PC-3 (cell line): ENCODE measurements at regions not wholly inside any gene's neighbourhood (a gene's known extent, or its start where the extent isn't known, plus 50 kb on each side); places are given as distances from the start of the nearest gene placed in this dataset.

Experiments
- ATAC-seq: fragments of 200-7000 bp; cut with Tn5 transposase; 2 replicates; pipeline ENCODE4 v1.9.1; 2020; ENCODE audit warnings: mild to moderate bottlenecking, moderate library complexity
- BruUV-seq: library from RNA; stranded (reverse); fragments of 400-500 nt; replicated peaks from 2 replicates; lab custom pipeline; 2021; lab: Mats Ljungman, UMichigan
- CTCF ChIA-PET: fragments of 300-600 bp; sonication (Branson Sonifier 250); formaldehyde crosslinking; loops from one replicate; lab custom pipeline; 2022; ENCODE audit warnings: antibody characterized with exemption; lab: Charles Lee
- POLR2A ChIA-PET: fragments of 300-600 bp; sonication (Branson Sonifier 250); formaldehyde crosslinking; loops from one replicate; lab custom pipeline; 2022; ENCODE audit warnings: antibody characterized with exemption; ENCODE audit not compliant: unreplicated experiment; lab: Charles Lee
- DNase-seq: peaks from one replicate; pipeline ENCODE4 v3.0.0-alpha.2; 2015
- H2AFZ ChIP-seq: fragments of 300-600 bp; sonication (generic); 2 replicates; pipeline ENCODE4 v1.6.0; 2016; ENCODE audit warnings: antibody characterized with exemption, low read length
- H3F3A ChIP-seq: fragments of 300-600 bp; sonication (generic); one replicate; pipeline ENCODE4 v1.6.0; 2017; ENCODE audit warnings: antibody characterized with exemption, low read length, control low read depth, mild to moderate bottlenecking; ENCODE audit not compliant: unreplicated experiment
- H3K27ac ChIP-seq: fragments of 300-600 bp; sonication (generic); 2 replicates; pipeline ENCODE4 v1.5.1; 2016; ENCODE audit warnings: mild to moderate bottlenecking, low read length
- H3K27me3 ChIP-seq: fragments of 300-600 bp; sonication (generic); 2 replicates; pipeline ENCODE4 v1.6.1; 2016; ENCODE audit warnings: low read length, mixed read lengths
- H3K36me3 ChIP-seq: fragments of 300-600 bp; sonication (generic); 2 replicates; pipeline ENCODE4 v1.6.1; 2016; ENCODE audit warnings: low read depth, mixed run types, low read length, mixed read lengths
- H3K4me1 ChIP-seq: fragments of 300-600 bp; sonication (generic); 2 replicates; pipeline ENCODE4 v1.5.1; 2016; ENCODE audit warnings: low read length; ENCODE audit not compliant: insufficient read depth
- H3K4me2 ChIP-seq: fragments of 300-600 bp; sonication (generic); 2 replicates; pipeline ENCODE4 v1.6.0; 2016; ENCODE audit warnings: low read length
- H3K4me3 ChIP-seq: fragments of 300-600 bp; sonication (generic); 2 replicates; pipeline ENCODE4 v1.5.1; 2016; ENCODE audit warnings: mild to moderate bottlenecking, low read length, mixed read lengths
- H3K79me2 ChIP-seq: fragments of 300-600 bp; sonication (generic); 2 replicates; pipeline ENCODE4 v1.6.1; 2017; ENCODE audit warnings: low read length, mixed read lengths
- H3K9ac ChIP-seq: fragments of 300-600 bp; sonication (generic); 2 replicates; pipeline ENCODE4 v1.6.0; 2016; ENCODE audit warnings: mild to moderate bottlenecking, low read length
- H3K9me2 ChIP-seq: fragments of 300-600 bp; sonication (generic); replicated peaks from 2 replicates; pipeline ENCODE4 v1.6.1; 2016; ENCODE audit warnings: mixed run types, low read length, mixed read lengths
- H3K9me3 ChIP-seq: fragments of 300-600 bp; sonication (generic); 2 replicates; pipeline ENCODE4 v1.6.1; 2016; ENCODE audit warnings: low read length, mixed read lengths
- H4K20me1 ChIP-seq: fragments of 300-600 bp; sonication (generic); 2 replicates; pipeline ENCODE4 v1.6.1; 2016; ENCODE audit warnings: low read length, mixed read lengths
- EZH2 ChIP-seq: fragments of 300-600 bp; sonication (generic); IDR thresholded peaks from one replicate; pipeline ENCODE4 v1.6.1; 2017; ENCODE audit warnings: antibody characterized with exemption, mild to moderate bottlenecking, low read length; ENCODE audit not compliant: unreplicated experiment
- EZH2phosphoT487 ChIP-seq: fragments of 300-600 bp; sonication (generic); IDR thresholded peaks from 2 replicates; pipeline ENCODE4 v1.6.1; 2018; ENCODE audit warnings: mild to moderate bottlenecking, antibody characterized with exemption, low read length, borderline replicate concordance
- intact Hi-C: fragments of 100-400 bp; cut with micrococcal nuclease; formaldehyde crosslinking; loops from 2 replicates; pipeline ENCODE4 v1.9.0; 2023
- TF ChIP-seq, protein P1 (sequence below): fragments of 300-600 bp; sonication (generic); conservative IDR thresholded peaks from 2 replicates; pipeline ENCODE4 v1.5.1; 2017; ENCODE audit warnings: antibody characterized with exemption, low read depth, mild to moderate bottlenecking, low read length

DNA sequence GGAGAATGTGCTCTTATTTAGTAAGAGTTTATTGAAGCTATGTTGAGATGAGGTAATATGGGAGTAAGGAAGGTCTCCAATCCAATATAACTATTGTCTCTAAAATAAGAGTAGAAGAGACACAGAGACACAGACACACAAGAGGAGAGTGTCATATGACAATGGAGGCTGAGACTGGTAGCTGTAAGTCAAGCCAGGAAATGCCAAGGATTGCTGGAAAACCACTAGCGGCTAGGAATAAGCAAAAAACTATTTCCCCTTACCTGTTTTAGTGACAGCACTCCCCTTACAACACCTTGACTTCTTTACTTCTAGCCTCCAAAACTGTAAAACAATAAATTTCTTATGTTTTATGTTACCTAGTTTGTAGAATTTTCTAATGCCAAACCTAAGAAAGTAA is 1652.8 kb downstream of the LRRC4C start:
- H3K79me2 ChIP-seq, result no peaks in the 10 kb centered on the region
- ChIA-PET POLR2A (no interaction called here), CTCF (no interaction called here)
- no peaks in the 10 kb centered on the region for H3K27me3 ChIP-seq
- no peak for TF ChIP-seq EZH2
- TF ChIP-seq EZH2phosphoT487, result no peak
- no peak for DNase-seq
- H3K27ac ChIP-seq, result no peak overlapping the region
- intact Hi-C loops, result no loop called here
- no TSS peak for BruUV-seq
- no peaks in the 10 kb centered on the region for H4K20me1 ChIP-seq
- H3K9me3 ChIP-seq, result no peaks in the 10 kb centered on the region
- no peaks in the 10 kb centered on the region for H3F3A ChIP-seq
- no peak for ATAC-seq
- no peaks in the 10 kb centered on the region for H3K4me1 ChIP-seq
- H2AFZ ChIP-seq, result no peak overlapping the region
- H3K9me2 ChIP-seq, result no peaks in the 10 kb centered on the region
- no peak overlapping the region for H3K4me3 ChIP-seq
- no peak overlapping the region for H3K4me2 ChIP-seq
- no peaks in the 10 kb centered on the region for H3K36me3 ChIP-seq
- no peak overlapping the region for H3K9ac ChIP-seq

DNA sequence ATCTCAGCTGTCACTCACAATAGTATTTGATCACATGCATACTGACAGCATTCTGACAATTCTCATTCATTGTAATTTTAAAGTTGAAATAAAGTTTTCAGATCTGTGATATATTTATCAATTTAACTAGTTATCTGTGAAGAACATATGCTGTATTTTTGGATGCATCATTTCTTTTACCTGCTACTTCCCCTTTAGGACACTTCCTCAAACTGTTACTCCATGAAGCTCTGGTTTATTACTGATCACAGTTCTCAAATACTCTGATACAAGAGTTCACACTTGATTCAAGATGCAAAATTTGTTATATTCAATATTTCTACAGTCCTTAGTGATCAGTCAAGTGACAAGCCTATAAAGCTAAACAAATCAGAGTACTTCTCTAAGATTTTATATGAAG is 1655.2 kb downstream of the LRRC4C start:
- POLR2A ChIA-PET, result no interaction called here
- intact Hi-C loops, result no loop called here
- H4K20me1 ChIP-seq, result no peaks in the 10 kb centered on the region
- no peak for ATAC-seq
- H2AFZ ChIP-seq, result no peak overlapping the region
- BruUV-seq, result no TSS peak
- H3K9me2 ChIP-seq, result no peaks in the 10 kb centered on the region
- TF ChIP-seq EZH2phosphoT487 (no peak), EZH2 (no peak)
- TF ChIP-seq, protein P1, sequence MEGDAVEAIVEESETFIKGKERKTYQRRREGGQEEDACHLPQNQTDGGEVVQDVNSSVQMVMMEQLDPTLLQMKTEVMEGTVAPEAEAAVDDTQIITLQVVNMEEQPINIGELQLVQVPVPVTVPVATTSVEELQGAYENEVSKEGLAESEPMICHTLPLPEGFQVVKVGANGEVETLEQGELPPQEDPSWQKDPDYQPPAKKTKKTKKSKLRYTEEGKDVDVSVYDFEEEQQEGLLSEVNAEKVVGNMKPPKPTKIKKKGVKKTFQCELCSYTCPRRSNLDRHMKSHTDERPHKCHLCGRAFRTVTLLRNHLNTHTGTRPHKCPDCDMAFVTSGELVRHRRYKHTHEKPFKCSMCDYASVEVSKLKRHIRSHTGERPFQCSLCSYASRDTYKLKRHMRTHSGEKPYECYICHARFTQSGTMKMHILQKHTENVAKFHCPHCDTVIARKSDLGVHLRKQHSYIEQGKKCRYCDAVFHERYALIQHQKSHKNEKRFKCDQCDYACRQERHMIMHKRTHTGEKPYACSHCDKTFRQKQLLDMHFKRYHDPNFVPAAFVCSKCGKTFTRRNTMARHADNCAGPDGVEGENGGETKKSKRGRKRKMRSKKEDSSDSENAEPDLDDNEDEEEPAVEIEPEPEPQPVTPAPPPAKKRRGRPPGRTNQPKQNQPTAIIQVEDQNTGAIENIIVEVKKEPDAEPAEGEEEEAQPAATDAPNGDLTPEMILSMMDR, result no peak
- H3F3A ChIP-seq, result no peaks in the 10 kb centered on the region
- H3K4me2 ChIP-seq, result no peak overlapping the region
- no peaks in the 10 kb centered on the region for H3K9me3 ChIP-seq
- no peak for DNase-seq
- H3K79me2 ChIP-seq, result no peaks in the 10 kb centered on the region
- no peak overlapping the region for H3K27ac ChIP-seq
- H3K9ac ChIP-seq, result no peak overlapping the region
- no peaks in the 10 kb centered on the region for H3K4me1 ChIP-seq
- no peaks in the 10 kb centered on the region for H3K27me3 ChIP-seq
- no peak overlapping the region for H3K4me3 ChIP-seq
- CTCF ChIA-PET, result no interaction called here
- H3K36me3 ChIP-seq, result no peaks in the 10 kb centered on the region

DNA sequence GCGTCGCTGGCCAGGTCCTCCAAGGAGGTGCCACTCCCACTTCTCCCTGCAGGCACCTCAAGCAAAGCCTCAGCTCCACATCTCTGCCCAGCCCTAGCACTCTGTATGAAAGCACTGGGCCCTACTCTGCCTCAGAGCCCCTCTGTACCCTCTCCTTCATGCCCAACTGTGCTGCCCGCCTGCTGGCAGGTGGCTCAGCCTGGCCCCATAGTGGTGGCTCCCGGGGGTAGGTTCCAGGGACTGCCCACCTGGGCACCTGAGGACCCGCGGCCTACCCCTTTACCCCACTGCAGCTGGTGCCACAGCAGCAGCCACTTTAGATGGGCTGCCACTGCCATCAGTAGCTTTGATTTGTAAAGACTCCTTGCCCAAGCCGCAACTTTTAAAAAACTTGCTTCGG is 1672.8 kb downstream of the LRRC4C start:
- Histone ChIP-seq H3K9me2 (no peaks in the 10 kb centered on the region), H3K79me2 (no peaks in the 10 kb centered on the region), H3K9me3 (no peaks in the 10 kb centered on the region), H3F3A (no peaks in the 10 kb centered on the region), H3K27me3 (no peaks in the 10 kb centered on the region), H3K36me3 (no peaks in the 10 kb centered on the region), H3K4me1 (no peaks in the 10 kb centered on the region), H3K27ac (no peak overlapping the region), H4K20me1 (no peaks in the 10 kb centered on the region), H3K9ac (no peak overlapping the region), H3K4me2 (no peak overlapping the region), H3K4me3 (no peak overlapping the region), H2AFZ (no peak overlapping the region)
- no peak for ATAC-seq
- no peak for TF ChIP-seq EZH2
- TF ChIP-seq, protein P1, result no peak
- no peak for TF ChIP-seq EZH2phosphoT487
- CTCF ChIA-PET, result no interaction called here
- no peak for DNase-seq
- POLR2A ChIA-PET, result no interaction called here
- intact Hi-C loops, result no loop called here
- no TSS peak for BruUV-seq
